Neural progenitor cell (in vitro differentiated cells): ENCODE measurements at regions not wholly inside any gene's neighbourhood (a gene's known extent, or its start where the extent isn't known, plus 50 kb on each side); places are given as distances from the start of the nearest gene placed in this dataset.

Experiments used
- CTCF ChIP-seq: fragments of 200-600 bp; sonication (generic); IDR thresholded peaks from 2 replicates; pipeline ENCODE4 v1.5.1; 2017; ENCODE audit warnings: antibody characterized with exemption, mild to moderate bottlenecking
- EZH2 ChIP-seq: fragments of 200-600 bp; sonication (generic); IDR thresholded peaks from 2 replicates; pipeline ENCODE4 v1.6.1; 2017; ENCODE audit warnings: antibody characterized with exemption, mild to moderate bottlenecking, moderate library complexity

GRCh38 chr9:26695298-26695622 is 197.3 kb downstream of the CAAP1 start:
- TF ChIP-seq CTCF: no peak
- no peak for TF ChIP-seq EZH2
